PC-9 (cell line): ENCODE measurements at regions not wholly inside any gene's neighbourhood (a gene's known extent, or its start where the extent isn't known, plus 50 kb on each side); places are given as distances from the start of the nearest gene placed in this dataset.
"Not testable (repeated sequence)": the region's sequence is repeated elsewhere in the genome, so short reads cannot be mapped to it uniquely, and the experiment has no call there.

ENCODE experiments used
- BruUV-seq: library from RNA; stranded (reverse); fragments of 400-500 nt; replicated peaks from 2 replicates; lab custom pipeline; 2021; lab: Mats Ljungman, UMichigan
- CTCF ChIA-PET: fragments of 300-600 bp; sonication (Branson Sonifier 250); formaldehyde crosslinking; loops from one replicate; lab custom pipeline; 2022; ENCODE audit warnings: antibody characterized with exemption; lab: Charles Lee
- POLR2A ChIA-PET: fragments of 300-600 bp; sonication (Branson Sonifier 250); formaldehyde crosslinking; loops from one replicate; lab custom pipeline; 2022; ENCODE audit warnings: antibody characterized with exemption; ENCODE audit not compliant: unreplicated experiment; lab: Charles Lee
- DNase-seq, 2 experiments: peaks; one replicate each; pipeline versions ENCODE4 v3.0.0 to v3.0.0-alpha.2; 2015 to 2022; ENCODE audit warnings: mixed read lengths in 1 of 2
- H2AFZ ChIP-seq: fragments of 200-600 bp; sonication (generic); 2 replicates; pipeline ENCODE4 v1.8.1; 2017; ENCODE audit warnings: antibody characterized with exemption
- H3F3A ChIP-seq: fragments of 200-600 bp; sonication (generic); 2 replicates; pipeline ENCODE4 v1.8.1; 2017; ENCODE audit warnings: antibody characterized with exemption, mild to moderate bottlenecking, low read depth; ENCODE audit not compliant: insufficient read depth
- H3K27ac ChIP-seq: fragments of 200-600 bp; sonication (generic); 2 replicates; pipeline ENCODE4 v1.6.1; 2016; ENCODE audit warnings: mixed run types
- H3K27me3 ChIP-seq: fragments of 200-600 bp; sonication (generic); 2 replicates; pipeline ENCODE4 v1.6.1; 2016; ENCODE audit warnings: low read depth, mixed run types; ENCODE audit not compliant: insufficient read depth
- H3K36me3 ChIP-seq: fragments of 200-600 bp; sonication (generic); 2 replicates; pipeline ENCODE4 v1.6.1; 2016; ENCODE audit warnings: low read depth, mixed run types
- H3K4me1 ChIP-seq: fragments of 200-600 bp; sonication (generic); replicated peaks from 2 replicates; pipeline ENCODE4 v1.6.1; 2016; ENCODE audit warnings: mixed run types; ENCODE audit not compliant: insufficient read depth
- H3K4me2 ChIP-seq: fragments of 200-600 bp; sonication (generic); 2 replicates; pipeline ENCODE4 v1.6.1; 2017; ENCODE audit warnings: mixed run types
- H3K4me3 ChIP-seq: fragments of 200-600 bp; sonication (generic); 2 replicates; pipeline ENCODE4 v1.6.1; 2016; ENCODE audit warnings: mixed run types
- H3K79me2 ChIP-seq: fragments of 200-600 bp; sonication (generic); 2 replicates; pipeline ENCODE4 v1.6.1; 2017; ENCODE audit warnings: low read depth, mixed run types
- H3K9me2 ChIP-seq: fragments of 200-600 bp; sonication (generic); 2 replicates; pipeline ENCODE4 v1.8.1; 2017; ENCODE audit warnings: mild to moderate bottlenecking; ENCODE audit not compliant: insufficient read depth
- H3K9me3 ChIP-seq: fragments of 200-600 bp; sonication (generic); 2 replicates; pipeline ENCODE4 v1.8.1; 2016; ENCODE audit warnings: low read depth; ENCODE audit not compliant: insufficient read depth
- H4K20me1 ChIP-seq: fragments of 200-600 bp; sonication (generic); 2 replicates; pipeline ENCODE4 v1.8.1; 2017; ENCODE audit not compliant: insufficient read depth
- CTCF ChIP-seq: fragments of 200-600 bp; sonication (generic); conservative IDR thresholded peaks from 2 replicates; pipeline ENCODE4 v1.6.1; 2017; ENCODE audit warnings: mixed run types, antibody characterized with exemption, mild to moderate bottlenecking, moderate library complexity
- EZH2 ChIP-seq: fragments of 200-600 bp; sonication (generic); IDR thresholded peaks from 2 replicates; pipeline ENCODE4 v1.8.0; 2017; ENCODE audit warnings: antibody characterized with exemption, low read depth
- intact Hi-C: fragments of 100-400 bp; cut with micrococcal nuclease; formaldehyde crosslinking; loops from one replicate; pipeline ENCODE4 v1.10.0; 2022; ENCODE audit not compliant: unreplicated experiment

DNA sequence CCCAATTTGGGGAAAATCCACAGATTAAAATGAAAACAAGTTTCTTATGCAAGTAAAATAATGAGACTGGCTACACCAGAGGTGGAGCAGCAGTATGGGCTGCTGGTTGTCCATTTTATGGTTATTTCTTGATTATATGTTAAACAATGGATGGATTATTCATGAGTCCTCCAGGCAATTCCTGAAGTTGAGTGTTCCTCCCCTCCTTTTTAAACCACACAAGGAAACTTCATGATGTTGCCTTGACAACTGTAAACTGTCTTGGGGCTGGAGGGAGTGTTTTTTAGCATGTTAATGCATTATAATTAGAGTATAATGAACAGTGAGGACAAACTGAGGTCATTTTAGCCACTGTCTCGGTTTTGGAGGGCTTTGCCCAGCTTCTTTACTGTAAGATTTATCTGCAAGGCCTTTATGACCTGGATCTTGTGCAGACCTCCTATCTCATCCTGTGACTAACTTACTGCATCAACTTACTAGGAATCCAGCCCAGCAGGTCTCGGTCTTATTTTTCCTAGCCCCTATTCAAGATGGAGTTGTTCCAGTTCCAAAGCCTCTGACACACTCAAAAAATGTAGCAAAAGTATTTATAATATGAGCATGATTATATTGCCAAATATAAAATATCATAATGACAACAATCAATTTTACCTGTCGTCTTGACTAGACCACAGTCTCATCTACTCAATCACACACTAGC is 534.0 kb downstream of the TMEM121 start:
- intact Hi-C loops, result no loop called here
- Histone ChIP-seq H3K27ac (no peak overlapping the region), H2AFZ (no peak overlapping the region), H3F3A (no peaks in the 10 kb centered on the region), H4K20me1 (no peaks in the 10 kb centered on the region), H3K9me3 (no peaks in the 10 kb centered on the region), H3K27me3 (peaks cover 15% of the 10 kb centered on the region), H3K9me2 (no peaks in the 10 kb centered on the region), H3K79me2 (no peaks in the 10 kb centered on the region), H3K36me3 (no peaks in the 10 kb centered on the region), H3K4me1 (no peaks in the 10 kb centered on the region), H3K4me2 (no peak overlapping the region), H3K4me3 (no peak overlapping the region)
- POLR2A ChIA-PET, result no interaction called here
- TF ChIP-seq CTCF (no peak), EZH2 (no peak)
- DNase-seq, result no peak
- BruUV-seq, result no TSS peak
- CTCF ChIA-PET, result no interaction called here

DNA sequence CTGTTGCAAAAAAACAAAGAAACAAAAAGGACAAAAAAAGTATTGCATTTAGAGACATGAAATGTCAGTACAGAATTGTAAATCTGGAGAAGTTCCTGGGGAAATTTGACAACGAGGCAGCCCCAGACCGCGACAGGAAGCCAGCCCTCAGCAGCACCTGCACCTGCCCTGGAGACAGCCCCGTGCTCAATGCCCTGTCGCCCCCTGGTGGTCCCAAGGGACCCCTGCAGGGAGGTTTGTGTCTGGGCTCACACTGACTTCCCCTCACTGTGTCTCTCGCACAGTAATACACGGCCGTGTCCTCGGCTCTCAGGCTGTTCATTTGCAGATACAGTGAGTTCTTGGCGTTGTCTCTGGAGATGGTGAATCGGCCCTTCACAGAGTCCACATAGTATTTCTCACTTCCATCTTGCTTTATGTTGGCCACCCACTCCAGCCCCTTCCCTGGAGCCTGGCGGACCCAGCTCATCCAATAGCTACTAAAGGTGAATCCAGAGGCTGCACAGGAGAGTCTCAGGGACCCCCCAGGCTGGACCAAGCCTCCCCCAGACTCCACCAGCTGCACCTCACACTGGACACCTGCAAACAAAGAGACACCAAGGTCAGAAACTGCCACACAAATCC is 535.6 kb downstream of the TMEM121 start:
- H3F3A ChIP-seq, H3K4me2 ChIP-seq, CTCF ChIA-PET, H2AFZ ChIP-seq, intact Hi-C loops, H4K20me1 ChIP-seq, H3K4me3 ChIP-seq, BruUV-seq, POLR2A ChIA-PET, H3K9me2 ChIP-seq, H3K36me3 ChIP-seq, H3K79me2 ChIP-seq, H3K27ac ChIP-seq, H3K4me1 ChIP-seq, H3K9me3 ChIP-seq: not testable (repeated sequence)
- peaks cover 15% of the 10 kb centered on the region; the same call in 1 of the 2 replicates for H3K27me3 ChIP-seq
- peak; percentile 59 for TF ChIP-seq CTCF
- peak in 1 of 2 experiments; percentile 15 for DNase-seq

GRCh38 chr14:106062502-106063272 is 536.3 kb downstream of the TMEM121 start:
- intact Hi-C loops, result no loop called here
- no peaks in the 10 kb centered on the region for H3F3A ChIP-seq
- DNase-seq, result no peak
- no peaks in the 10 kb centered on the region for H4K20me1 ChIP-seq
- no peak overlapping the region for H3K27ac ChIP-seq
- H3K27me3 ChIP-seq, result peaks cover 10% of the 10 kb centered on the region; the same call in 1 of the 2 replicates
- no peaks in the 10 kb centered on the region for H3K36me3 ChIP-seq
- ChIA-PET POLR2A (no interaction called here), CTCF (no interaction called here)
- no peak overlapping the region for H2AFZ ChIP-seq
- no peak for TF ChIP-seq EZH2
- TF ChIP-seq CTCF, result no peak
- no peak overlapping the region for H3K4me3 ChIP-seq
- no peaks in the 10 kb centered on the region for H3K9me3 ChIP-seq
- BruUV-seq, result no TSS peak
- H3K9me2 ChIP-seq, result no peaks in the 10 kb centered on the region
- no peaks in the 10 kb centered on the region for H3K79me2 ChIP-seq
- H3K4me2 ChIP-seq, result no peak overlapping the region
- no peaks in the 10 kb centered on the region for H3K4me1 ChIP-seq
